Panc1 (cell line): ENCODE measurements at regions not wholly inside any gene's neighbourhood (a gene's known extent, or its start where the extent isn't known, plus 50 kb on each side); places are given as distances from the start of the nearest gene placed in this dataset.
A peak's percentile ranks its signal among the peaks of the same experiment; 100 is the strongest.

ENCODE experiments used
- ATAC-seq: fragments of 200-7000 bp; cut with Tn5 transposase; 2 replicates; pipeline ENCODE4 v1.9.1; 2020; ENCODE audit warnings: mild to moderate bottlenecking, moderate library complexity
- BruUV-seq: library from RNA; stranded (reverse); fragments of 400-500 nt; replicated peaks from 2 replicates; lab custom pipeline; 2021; lab: Mats Ljungman, UMichigan
- CTCF ChIA-PET: fragments of 300-600 bp; sonication (Branson Sonifier 250); formaldehyde crosslinking; loops from one replicate; lab custom pipeline; 2022; ENCODE audit warnings: antibody characterized with exemption; lab: Charles Lee
- POLR2A ChIA-PET: fragments of 300-600 bp; sonication (Branson Sonifier 250); formaldehyde crosslinking; loops from one replicate; lab custom pipeline; 2022; ENCODE audit warnings: antibody characterized with exemption; lab: Charles Lee
- DNase-seq: peaks from one replicate; pipeline ENCODE4 v3.0.0-alpha.2; 2010; ENCODE audit warnings: low read depth, low spot score
- H3K27ac ChIP-seq: 2 replicates; pipeline ENCODE4 v1.5.1; 2011; ENCODE audit warnings: mild to moderate bottlenecking, low read length, inconsistent platforms
- H3K27me3 ChIP-seq: fragments of 200-500 bp; sonication (Bioruptor generic); 2 replicates; pipeline ENCODE4 v1.6.0; 2014; ENCODE audit warnings: low read length, inconsistent platforms; ENCODE audit not compliant: control insufficient read depth, insufficient read depth
- H3K36me3 ChIP-seq: fragments of 200-500 bp; sonication (Bioruptor generic); 2 replicates; pipeline ENCODE4 v1.5.1; 2014; ENCODE audit warnings: inconsistent platforms, mild to moderate bottlenecking, low read length, moderate library complexity; ENCODE audit not compliant: control insufficient read depth, insufficient read depth
- H3K4me1 ChIP-seq: 2 replicates; pipeline ENCODE4 v1.5.1; 2011; ENCODE audit warnings: inconsistent platforms, mild to moderate bottlenecking, low read length, moderate library complexity; ENCODE audit not compliant: control insufficient read depth, insufficient read depth
- H3K4me3 ChIP-seq, 2 experiments: 2 replicates each; pipeline ENCODE4 v1.5.1; 2011 to 2012; ENCODE audit warnings: low read depth in 2 of 2, low read length in 2 of 2, mild to moderate bottlenecking in 2 of 2, inconsistent platforms in 1 of 2, moderate library complexity in 1 of 2
- H3K9me3 ChIP-seq: fragments of 200-500 bp; sonication (Bioruptor generic); 2 replicates; pipeline ENCODE4 v1.5.1; 2014; ENCODE audit warnings: low read depth, mild to moderate bottlenecking, inconsistent platforms, low read length, moderate library complexity; ENCODE audit not compliant: control insufficient read depth, insufficient read depth
- CTCF ChIP-seq: fragments of 450-650 bp; IDR thresholded peaks from 2 replicates; pipeline ENCODE4 v1.5.1; 2017; ENCODE audit warnings: mild to moderate bottlenecking
- POLR2AphosphoS5 ChIP-seq: IDR thresholded peaks from 2 replicates; pipeline ENCODE4 v1.6.1; 2012; ENCODE audit warnings: mild to moderate bottlenecking, low read depth, low read length, moderate library complexity
- REST ChIP-seq, 2 experiments: IDR thresholded peaks; 2 replicates each; pipeline ENCODE4 v1.6.1; 2011 to 2012; ENCODE audit warnings: low read depth in 2 of 2, control low read depth in 1 of 2, low read length in 1 of 2, mild to moderate bottlenecking in 1 of 2, moderate library complexity in 1 of 2; ENCODE audit not compliant: insufficient read depth in 1 of 2
- SIN3A ChIP-seq: IDR thresholded peaks from 2 replicates; pipeline ENCODE4 v1.6.1; 2012; ENCODE audit warnings: low read depth, mild to moderate bottlenecking, low read length, moderate library complexity, borderline replicate concordance; ENCODE audit not compliant: insufficient read depth
- TCF7L2 ChIP-seq: IDR thresholded peaks from 2 replicates; pipeline ENCODE4 v1.6.1; 2011; ENCODE audit warnings: mild to moderate bottlenecking, low read depth, low read length, inconsistent platforms
- in situ Hi-C: cut with HindIII; loops from 2 replicates; pipeline ENCODE4 v1.10.0; 2016; ENCODE audit warnings: low sequenced_read_pairs, low pct_unique_long_range_greater_than_20kb
- intact Hi-C: fragments of 100-400 bp; cut with micrococcal nuclease; formaldehyde crosslinking; loops from one replicate; pipeline ENCODE4 v1.10.0; 2022; ENCODE audit not compliant: unreplicated experiment

- Histone ChIP-seq H3K9me3 (no peaks in the 10 kb centered on the region), H3K36me3 (no peaks in the 10 kb centered on the region), H3K27me3 (no peaks in the 10 kb centered on the region), H3K4me1 (no peaks in the 10 kb centered on the region), H3K27ac (no peak overlapping the region), H3K4me3 (no peak overlapping the region)
- ATAC-seq (no peak), DNase-seq (no peak)
- ChIA-PET POLR2A (no interaction called here), CTCF (no interaction called here)
- no TSS peak for BruUV-seq
- intact Hi-C loops = no loop called here
- in situ Hi-C loops = no loop called here
- no peak for TF ChIP-seq SIN3A
- TF ChIP-seq REST (IDR thresholded peaks at IDR 0.05; ENCODE audit: insufficient read depth in 1 of 2, low read depth in 2 of 2, low read length in 1 of 2) = no peak
- no peak for TF ChIP-seq CTCF
- no peak for TF ChIP-seq POLR2AphosphoS5
- no peak for TF ChIP-seq TCF7L2
Observed at GRCh38 chr3:94280958-94281357, 218.1 kb downstream of the NSUN3 start.

DNA sequence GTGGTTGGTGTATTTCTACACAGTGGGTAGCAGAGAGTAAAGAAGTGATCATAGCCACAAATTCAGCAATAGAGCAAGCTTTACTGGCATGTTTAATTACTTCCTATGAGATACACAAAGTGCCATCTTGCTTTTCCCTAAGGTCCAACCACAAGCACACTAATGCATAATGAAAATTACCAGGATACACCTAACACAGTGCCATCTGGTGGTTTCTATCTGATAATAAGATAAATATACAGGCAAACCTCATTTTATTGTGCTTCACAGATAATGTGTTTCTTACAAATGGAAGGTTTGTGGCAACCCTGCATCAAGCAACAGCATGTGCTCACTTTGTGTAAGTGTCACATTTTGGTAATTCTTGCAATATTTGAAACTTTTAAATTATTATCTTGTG lies 223.0 kb downstream of the NSUN3 start:
- DNase-seq (no peak), ATAC-seq (no peak)
- intact Hi-C loops (loop anchor here (5.0 kb wide), 1 partner anchor 34 kb away; no protein-coding TSS in a partner anchor), in situ Hi-C loops (no loop called here)
- H3K27me3 ChIP-seq = no peaks in the 10 kb centered on the region
- no peaks in the 10 kb centered on the region for H3K4me1 ChIP-seq
- no peak overlapping the region for H3K27ac ChIP-seq
- no peaks in the 10 kb centered on the region for H3K9me3 ChIP-seq
- ChIA-PET POLR2A (no interaction called here), CTCF (no interaction called here)
- TF ChIP-seq SIN3A = no peak
- TF ChIP-seq CTCF = peak; percentile 15; the same call in 1 of the 2 replicates
- no TSS peak for BruUV-seq
- no peak overlapping the region for H3K4me3 ChIP-seq
- no peaks in the 10 kb centered on the region for H3K36me3 ChIP-seq

- Histone ChIP-seq H3K36me3 (no peaks in the 10 kb centered on the region), H3K27me3 (no peaks in the 10 kb centered on the region), H3K4me1 (no peaks in the 10 kb centered on the region), H3K4me3 (no peak overlapping the region), H3K9me3 (no peaks in the 10 kb centered on the region), H3K27ac (no peak overlapping the region)
- DNase-seq (no peak), ATAC-seq (no peak)
- intact Hi-C loops = no loop called here
- TF ChIP-seq CTCF (no peak), SIN3A (no peak), TCF7L2 (no peak), POLR2AphosphoS5 (no peak), REST (IDR thresholded peaks at IDR 0.05; ENCODE audit: insufficient read depth in 1 of 2, low read depth in 2 of 2, low read length in 1 of 2) (no peak)
- ChIA-PET CTCF (no interaction called here), POLR2A (no interaction called here)
- in situ Hi-C loops = no loop called here
- no TSS peak for BruUV-seq
Observed at GRCh38 chr3:94291686-94292085, 228.8 kb downstream of the NSUN3 start.
